GM23338 (cell line): ENCODE measurements at regions not wholly inside any gene's neighbourhood (a gene's known extent, or its start where the extent isn't known, plus 50 kb on each side); places are given as distances from the start of the nearest gene placed in this dataset.

ENCODE experiments used
- EZH2phosphoT487 ChIP-seq: fragments of 200-600 bp; sonication (generic); IDR thresholded peaks from one replicate; pipeline ENCODE4 v1.8.1; 2018; ENCODE audit warnings: antibody characterized with exemption; ENCODE audit not compliant: unreplicated experiment
- POLR2AphosphoS5 ChIP-seq: IDR thresholded peaks from 2 replicates; pipeline ENCODE4 v1.6.1; 2016; ENCODE audit warnings: antibody characterized with exemption, low read depth
- TF ChIP-seq, protein P1 (sequence below), 2 experiments: fragments of 200-600 bp in 1 of 2; sonication (generic) in 1 of 2; conservative IDR thresholded peaks; 2 replicates each; pipeline versions ENCODE4 v1.5.1 to v1.6.1; 2016 to 2017; ENCODE audit warnings: antibody characterized with exemption in 2 of 2, low read depth in 2 of 2, mild to moderate bottlenecking in 2 of 2, moderate library complexity in 1 of 2
- TF ChIP-seq, protein P2 (sequence below): IDR thresholded peaks from one replicate; pipeline ENCODE4 v1.6.1; 2018; ENCODE audit warnings: antibody characterized with exemption; ENCODE audit not compliant: unreplicated experiment

DNA sequence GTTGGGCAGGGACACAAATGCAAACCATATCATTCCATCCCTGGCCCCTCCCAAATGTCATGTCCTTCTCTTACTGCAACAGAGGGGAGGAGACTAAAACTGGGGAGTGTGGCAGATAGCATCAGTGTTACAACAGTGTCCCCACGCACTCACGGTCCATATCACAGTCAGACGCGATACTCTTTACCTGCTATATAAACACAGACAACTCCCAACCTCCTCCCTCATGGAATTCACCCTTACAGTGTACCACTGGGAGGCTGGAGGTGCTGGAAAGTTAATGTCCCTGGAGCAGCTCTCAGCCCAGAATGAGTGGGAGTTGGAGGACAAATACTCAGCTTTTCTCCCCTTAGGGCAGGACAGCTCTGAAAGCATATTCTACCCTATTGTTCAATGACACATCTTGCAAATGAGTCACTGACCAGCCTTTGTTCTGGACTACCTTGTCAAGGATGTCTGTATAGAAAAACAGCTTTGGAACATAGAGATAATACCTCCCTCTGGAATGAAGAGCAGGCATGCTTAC lies 445.9 kb downstream of the SETD4 start:
- no peak for TF ChIP-seq EZH2phosphoT487
- TF ChIP-seq, protein P1, sequence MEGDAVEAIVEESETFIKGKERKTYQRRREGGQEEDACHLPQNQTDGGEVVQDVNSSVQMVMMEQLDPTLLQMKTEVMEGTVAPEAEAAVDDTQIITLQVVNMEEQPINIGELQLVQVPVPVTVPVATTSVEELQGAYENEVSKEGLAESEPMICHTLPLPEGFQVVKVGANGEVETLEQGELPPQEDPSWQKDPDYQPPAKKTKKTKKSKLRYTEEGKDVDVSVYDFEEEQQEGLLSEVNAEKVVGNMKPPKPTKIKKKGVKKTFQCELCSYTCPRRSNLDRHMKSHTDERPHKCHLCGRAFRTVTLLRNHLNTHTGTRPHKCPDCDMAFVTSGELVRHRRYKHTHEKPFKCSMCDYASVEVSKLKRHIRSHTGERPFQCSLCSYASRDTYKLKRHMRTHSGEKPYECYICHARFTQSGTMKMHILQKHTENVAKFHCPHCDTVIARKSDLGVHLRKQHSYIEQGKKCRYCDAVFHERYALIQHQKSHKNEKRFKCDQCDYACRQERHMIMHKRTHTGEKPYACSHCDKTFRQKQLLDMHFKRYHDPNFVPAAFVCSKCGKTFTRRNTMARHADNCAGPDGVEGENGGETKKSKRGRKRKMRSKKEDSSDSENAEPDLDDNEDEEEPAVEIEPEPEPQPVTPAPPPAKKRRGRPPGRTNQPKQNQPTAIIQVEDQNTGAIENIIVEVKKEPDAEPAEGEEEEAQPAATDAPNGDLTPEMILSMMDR (conservative IDR thresholded peaks at IDR 0.05; ENCODE audit: low read depth in 2 of 2), result no peak
- TF ChIP-seq, protein P2, sequence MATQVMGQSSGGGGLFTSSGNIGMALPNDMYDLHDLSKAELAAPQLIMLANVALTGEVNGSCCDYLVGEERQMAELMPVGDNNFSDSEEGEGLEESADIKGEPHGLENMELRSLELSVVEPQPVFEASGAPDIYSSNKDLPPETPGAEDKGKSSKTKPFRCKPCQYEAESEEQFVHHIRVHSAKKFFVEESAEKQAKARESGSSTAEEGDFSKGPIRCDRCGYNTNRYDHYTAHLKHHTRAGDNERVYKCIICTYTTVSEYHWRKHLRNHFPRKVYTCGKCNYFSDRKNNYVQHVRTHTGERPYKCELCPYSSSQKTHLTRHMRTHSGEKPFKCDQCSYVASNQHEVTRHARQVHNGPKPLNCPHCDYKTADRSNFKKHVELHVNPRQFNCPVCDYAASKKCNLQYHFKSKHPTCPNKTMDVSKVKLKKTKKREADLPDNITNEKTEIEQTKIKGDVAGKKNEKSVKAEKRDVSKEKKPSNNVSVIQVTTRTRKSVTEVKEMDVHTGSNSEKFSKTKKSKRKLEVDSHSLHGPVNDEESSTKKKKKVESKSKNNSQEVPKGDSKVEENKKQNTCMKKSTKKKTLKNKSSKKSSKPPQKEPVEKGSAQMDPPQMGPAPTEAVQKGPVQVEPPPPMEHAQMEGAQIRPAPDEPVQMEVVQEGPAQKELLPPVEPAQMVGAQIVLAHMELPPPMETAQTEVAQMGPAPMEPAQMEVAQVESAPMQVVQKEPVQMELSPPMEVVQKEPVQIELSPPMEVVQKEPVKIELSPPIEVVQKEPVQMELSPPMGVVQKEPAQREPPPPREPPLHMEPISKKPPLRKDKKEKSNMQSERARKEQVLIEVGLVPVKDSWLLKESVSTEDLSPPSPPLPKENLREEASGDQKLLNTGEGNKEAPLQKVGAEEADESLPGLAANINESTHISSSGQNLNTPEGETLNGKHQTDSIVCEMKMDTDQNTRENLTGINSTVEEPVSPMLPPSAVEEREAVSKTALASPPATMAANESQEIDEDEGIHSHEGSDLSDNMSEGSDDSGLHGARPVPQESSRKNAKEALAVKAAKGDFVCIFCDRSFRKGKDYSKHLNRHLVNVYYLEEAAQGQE, result no peak
- TF ChIP-seq POLR2AphosphoS5, result no peak
